ENCODE measurements at regions not wholly inside any gene's neighbourhood (a gene's known extent, or its start where the extent isn't known, plus 50 kb on each side); places are given as distances from the start of the nearest gene placed in this dataset.

- H3K79me2 ChIP-seq (ENCODE audit: low read length): no peaks in the 10 kb centered on the region
- H3K4me3 ChIP-seq (ENCODE audit: low read length): peak overlapping the region; percentile 39
- TF ChIP-seq CTCF (IDR thresholded peaks at IDR 0.05; ENCODE audit: low read depth, low read length) (no peak), EZH2phosphoT487 (IDR thresholded peaks at IDR 0.05; ENCODE audit: low read depth) (no peak)
- peak overlapping the region; percentile 73 for H3K4me2 ChIP-seq (ENCODE audit: low read length)
- H3K9ac ChIP-seq (ENCODE audit: low read length): no peak overlapping the region
- no peaks in the 10 kb centered on the region for H3K36me3 ChIP-seq (replicated peaks; ENCODE audit: low read depth, low read length)
- peaks cover 25% of the 10 kb centered on the region for H3K4me1 ChIP-seq (ENCODE audit: low read length)
- peak overlapping the region; percentile 47 for H3K27ac ChIP-seq (ENCODE audit: low read length)
- no peak overlapping the region for H2AFZ ChIP-seq (ENCODE audit: low read depth, low read length)
- H3K27me3 ChIP-seq (ENCODE audit: low read depth, low read length): peaks cover 70% of the 10 kb centered on the region
- H4K20me1 ChIP-seq (ENCODE audit: insufficient read depth, low read length): no peaks in the 10 kb centered on the region
- H3K9me3 ChIP-seq (ENCODE audit: insufficient read depth, low read length): peaks cover 7% of the 10 kb centered on the region; the same call in 1 of the 2 replicates
Observed at GRCh38 chr7:41882256-41882655, 179.4 kb upstream of the INHBA start.

DNA sequence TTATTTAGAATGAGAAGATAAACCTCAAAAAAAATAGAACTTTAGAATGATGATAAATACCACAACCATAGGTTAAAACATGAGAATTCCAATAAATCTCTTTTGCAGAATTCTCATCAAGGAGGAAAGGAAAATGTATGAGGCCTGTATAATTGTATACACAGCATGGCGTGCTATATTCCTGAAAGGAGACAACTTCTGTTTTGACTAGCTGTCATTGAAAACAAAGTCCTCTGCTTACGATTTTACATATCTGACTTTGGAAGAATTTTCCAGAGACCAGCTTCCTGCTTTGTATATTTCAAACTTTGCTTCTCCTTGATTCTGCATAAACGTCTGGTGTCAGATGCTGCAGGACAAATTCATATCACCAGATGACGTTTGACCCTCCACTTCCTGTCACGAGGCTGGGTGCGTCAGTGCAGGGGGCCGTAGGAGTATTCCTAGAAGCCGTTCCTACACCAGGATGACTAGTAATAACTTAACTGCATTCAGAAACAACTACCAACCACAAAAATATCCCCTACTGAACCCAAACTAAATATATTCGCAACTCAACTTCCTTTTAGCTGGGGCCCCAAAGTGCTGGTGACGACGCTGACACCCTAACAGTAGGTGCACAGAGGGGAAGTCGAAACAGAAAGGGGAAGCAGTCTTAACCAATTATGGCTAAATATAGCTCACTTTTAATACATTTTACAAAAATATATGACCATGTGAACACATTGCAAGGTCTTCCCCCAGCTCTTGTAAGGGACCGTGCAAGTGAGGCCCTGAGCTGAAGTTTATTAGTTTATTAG is 178.6 kb upstream of the INHBA start:
- peak; percentile 95 for TF ChIP-seq EZH2phosphoT487 (IDR thresholded peaks at IDR 0.05; ENCODE audit: low read depth)
- TF ChIP-seq CTCF (IDR thresholded peaks at IDR 0.05; ENCODE audit: low read depth, low read length): no peak
- no peaks in the 10 kb centered on the region for H3K36me3 ChIP-seq (replicated peaks; ENCODE audit: low read depth, low read length)
- H3K9me3 ChIP-seq (ENCODE audit: insufficient read depth, low read length): peaks cover 7% of the 10 kb centered on the region; the same call in 1 of the 2 replicates
- H3K4me2 ChIP-seq (ENCODE audit: low read length): peak overlapping the region; percentile 73
- no peaks in the 10 kb centered on the region for H4K20me1 ChIP-seq (ENCODE audit: insufficient read depth, low read length)
- H3K27me3 ChIP-seq (ENCODE audit: low read depth, low read length): peaks cover 70% of the 10 kb centered on the region
- peak overlapping the region; percentile 44 for H3K4me3 ChIP-seq (ENCODE audit: low read length)
- no peak overlapping the region for H3K9ac ChIP-seq (ENCODE audit: low read length)
- no peaks in the 10 kb centered on the region for H3K79me2 ChIP-seq (ENCODE audit: low read length)
- H3K4me1 ChIP-seq (ENCODE audit: low read length): peaks cover 25% of the 10 kb centered on the region
- H2AFZ ChIP-seq (ENCODE audit: low read depth, low read length): no peak overlapping the region
- peak overlapping the region; percentile 49 for H3K27ac ChIP-seq (ENCODE audit: low read length)

GRCh38 chr7:41880107-41880506 is 177.2 kb upstream of the INHBA start:
- no peak overlapping the region for H2AFZ ChIP-seq (ENCODE audit: low read depth, low read length)

More at GRCh38 chr7:41880107-41880506, 177.2 kb upstream of the INHBA start:
- Histone ChIP-seq H3K27me3 (ENCODE audit: low read depth, low read length) (peaks cover 70% of the 10 kb centered on the region), H3K4me1 (ENCODE audit: low read length) (peaks cover 22% of the 10 kb centered on the region), H3K79me2 (ENCODE audit: low read length) (no peaks in the 10 kb centered on the region), H3K9ac (ENCODE audit: low read length) (no peak overlapping the region), H4K20me1 (ENCODE audit: insufficient read depth, low read length) (no peaks in the 10 kb centered on the region), H3K36me3 (replicated peaks; ENCODE audit: low read depth, low read length) (no peaks in the 10 kb centered on the region), H3K4me2 (ENCODE audit: low read length) (no peak overlapping the region), H3K27ac (ENCODE audit: low read length) (no peak overlapping the region), H3K9me3 (ENCODE audit: insufficient read depth, low read length) (peaks cover 7% of the 10 kb centered on the region; the same call in 1 of the 2 replicates), H3K4me3 (ENCODE audit: low read length) (no peak overlapping the region)
- no peak for TF ChIP-seq EZH2phosphoT487 (IDR thresholded peaks at IDR 0.05; ENCODE audit: low read depth)
- TF ChIP-seq CTCF (IDR thresholded peaks at IDR 0.05; ENCODE audit: low read depth, low read length): no peak
